ENCODE measurements at regions not wholly inside any gene's neighbourhood (a gene's known extent, or its start where the extent isn't known, plus 50 kb on each side); places are given as distances from the start of the nearest gene placed in this dataset.

GRCh38 chr2:129708221-129708967 is 271.1 kb upstream of the RAB6C start:
- Histone ChIP-seq H3K27ac (no peak overlapping the region), H3K9me3 (no peaks in the 10 kb centered on the region), H3K36me3 (no peaks in the 10 kb centered on the region), H3K4me1 (no peaks in the 10 kb centered on the region), H3K4me3 (replicated peaks in 1 of 3) (no peak overlapping the region), H3K27me3 (no peaks in the 10 kb centered on the region)
- intact Hi-C loops (cut with DNase I) = no loop called here
- 83 to 87% methylated on average over 16 to 19 of the region's 20 CpGs for WGBS, 2 donors
- TF ChIP-seq POLR2A (IDR thresholded peaks at IDR 0.05) (no peak), CTCF (IDR thresholded peaks at IDR 0.05) (no peak)
- DNase-seq = no peak

- intact Hi-C loops (cut with DNase I) = no loop called here
- no peak for DNase-seq
- no peaks in the 10 kb centered on the region for H3K36me3 ChIP-seq
- H3K27me3 ChIP-seq = no peaks in the 10 kb centered on the region
- no peak overlapping the region for H3K27ac ChIP-seq
- H3K4me1 ChIP-seq = no peaks in the 10 kb centered on the region
- H3K9me3 ChIP-seq = no peaks in the 10 kb centered on the region
- TF ChIP-seq POLR2A (IDR thresholded peaks at IDR 0.05) = no peak
- no peak for TF ChIP-seq CTCF (IDR thresholded peaks at IDR 0.05)
- WGBS, 2 donors = 82% methylated on average over 11 to 12 of the region's 13 CpGs
- H3K4me3 ChIP-seq (replicated peaks in 1 of 3) = no peak overlapping the region
Measured at GRCh38 chr2:129709001-129709955, 270.2 kb upstream of the RAB6C start.

- H3K9me3 ChIP-seq = no peaks in the 10 kb centered on the region
- H3K4me1 ChIP-seq = no peaks in the 10 kb centered on the region
- intact Hi-C loops (cut with DNase I) = no loop called here
- no peaks in the 10 kb centered on the region for H3K27me3 ChIP-seq
- DNase-seq = no peak
- WGBS, 2 donors = 81 to 86% methylated on average over 16 of the region's 16 CpGs
- no peak overlapping the region for H3K27ac ChIP-seq
- no peaks in the 10 kb centered on the region for H3K36me3 ChIP-seq
- TF ChIP-seq POLR2A (IDR thresholded peaks at IDR 0.05) (no peak), CTCF (IDR thresholded peaks at IDR 0.05) (no peak)
- H3K4me3 ChIP-seq (replicated peaks in 1 of 3) = no peak overlapping the region
Measured at GRCh38 chr2:129709956-129710598, 269.4 kb upstream of the RAB6C start.

- 90 to 92% methylated on average over 32 of the region's 32 CpGs for WGBS, 2 donors
- Histone ChIP-seq H3K4me3 (replicated peaks in 1 of 3) (no peak overlapping the region), H3K4me1 (no peaks in the 10 kb centered on the region), H3K36me3 (no peaks in the 10 kb centered on the region), H3K27ac (no peak overlapping the region), H3K27me3 (no peaks in the 10 kb centered on the region), H3K9me3 (no peaks in the 10 kb centered on the region)
- DNase-seq = no peak
- intact Hi-C loops (cut with DNase I) = no loop called here
- TF ChIP-seq CTCF (IDR thresholded peaks at IDR 0.05) (no peak), POLR2A (IDR thresholded peaks at IDR 0.05) (no peak)
Measured at GRCh38 chr2:129710670-129711495, 268.6 kb upstream of the RAB6C start.

Data from thyroid gland (tissue), 4 donors.